ENCODE measurements at regions not wholly inside any gene's neighbourhood (a gene's known extent, or its start where the extent isn't known, plus 50 kb on each side); places are given as distances from the start of the nearest gene placed in this dataset.
A peak's percentile ranks its signal among the peaks of the same experiment; 100 is the strongest.

DNA sequence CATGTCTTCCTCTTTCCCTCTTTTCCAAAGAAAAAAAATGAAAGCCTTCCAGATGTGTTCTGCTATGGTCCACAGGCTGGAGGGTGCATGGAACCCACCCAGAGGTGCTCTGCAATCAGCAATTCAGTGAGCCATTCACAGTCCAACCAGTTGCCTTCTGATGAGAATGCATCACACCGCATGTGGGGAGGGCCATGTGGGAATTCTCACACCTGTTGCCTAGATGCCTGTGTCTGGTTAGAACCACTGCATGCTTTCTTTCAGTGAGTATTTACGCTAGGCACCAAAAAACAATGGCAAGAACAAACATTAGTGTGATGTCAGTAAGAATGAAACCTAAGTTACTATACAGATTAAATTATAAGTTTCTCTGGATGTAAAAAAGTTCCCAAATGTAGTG, 311.6 kb upstream of the CDYL start:
- H3K9ac ChIP-seq (ENCODE audit: extremely low read depth, low read length, poor library complexity, severe bottlenecking) = no peak overlapping the region
- no peak overlapping the region for H3K27ac Mint-ChIP-seq
- H3K36me3 Mint-ChIP-seq (ENCODE audit: low read depth) = no peaks in the 10 kb centered on the region
- WGBS, 2 experiments (ENCODE audit: insufficient coverage in 1 of 2, insufficient read length in 1 of 2) = 96 to 100% methylated on average over 1 to 2 of the region's 2 CpGs
- H3K27me3 Mint-ChIP-seq (ENCODE audit: insufficient read depth) = peaks cover 4% of the 10 kb centered on the region
- H3K9me3 Mint-ChIP-seq = no peaks in the 10 kb centered on the region
- no peaks in the 10 kb centered on the region for H3K27me3 ChIP-seq (ENCODE audit: control insufficient read depth, insufficient read depth, low read length, poor library complexity, severe bottlenecking)
- DNase-seq = no peak
- H3K4me1 Mint-ChIP-seq = no peaks in the 10 kb centered on the region
- TF ChIP-seq, protein P1, sequence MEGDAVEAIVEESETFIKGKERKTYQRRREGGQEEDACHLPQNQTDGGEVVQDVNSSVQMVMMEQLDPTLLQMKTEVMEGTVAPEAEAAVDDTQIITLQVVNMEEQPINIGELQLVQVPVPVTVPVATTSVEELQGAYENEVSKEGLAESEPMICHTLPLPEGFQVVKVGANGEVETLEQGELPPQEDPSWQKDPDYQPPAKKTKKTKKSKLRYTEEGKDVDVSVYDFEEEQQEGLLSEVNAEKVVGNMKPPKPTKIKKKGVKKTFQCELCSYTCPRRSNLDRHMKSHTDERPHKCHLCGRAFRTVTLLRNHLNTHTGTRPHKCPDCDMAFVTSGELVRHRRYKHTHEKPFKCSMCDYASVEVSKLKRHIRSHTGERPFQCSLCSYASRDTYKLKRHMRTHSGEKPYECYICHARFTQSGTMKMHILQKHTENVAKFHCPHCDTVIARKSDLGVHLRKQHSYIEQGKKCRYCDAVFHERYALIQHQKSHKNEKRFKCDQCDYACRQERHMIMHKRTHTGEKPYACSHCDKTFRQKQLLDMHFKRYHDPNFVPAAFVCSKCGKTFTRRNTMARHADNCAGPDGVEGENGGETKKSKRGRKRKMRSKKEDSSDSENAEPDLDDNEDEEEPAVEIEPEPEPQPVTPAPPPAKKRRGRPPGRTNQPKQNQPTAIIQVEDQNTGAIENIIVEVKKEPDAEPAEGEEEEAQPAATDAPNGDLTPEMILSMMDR (conservative IDR thresholded peaks at IDR 0.05) = no peak
- no peaks in the 10 kb centered on the region for H3K36me3 ChIP-seq (ENCODE audit: control insufficient read depth, insufficient read depth, low read length)
- no peaks in the 10 kb centered on the region for H3K4me1 ChIP-seq (ENCODE audit: control insufficient read depth, insufficient read depth, low read length)
- H3K9me3 ChIP-seq (ENCODE audit: control insufficient read depth, low read length) = no peaks in the 10 kb centered on the region
- no peak overlapping the region for H3K27ac ChIP-seq (ENCODE audit: low read depth, low read length)
- no peak overlapping the region for H3K4me3 Mint-ChIP-seq
- H3K4me3 ChIP-seq (ENCODE audit: low read length) = no peak overlapping the region

DNA sequence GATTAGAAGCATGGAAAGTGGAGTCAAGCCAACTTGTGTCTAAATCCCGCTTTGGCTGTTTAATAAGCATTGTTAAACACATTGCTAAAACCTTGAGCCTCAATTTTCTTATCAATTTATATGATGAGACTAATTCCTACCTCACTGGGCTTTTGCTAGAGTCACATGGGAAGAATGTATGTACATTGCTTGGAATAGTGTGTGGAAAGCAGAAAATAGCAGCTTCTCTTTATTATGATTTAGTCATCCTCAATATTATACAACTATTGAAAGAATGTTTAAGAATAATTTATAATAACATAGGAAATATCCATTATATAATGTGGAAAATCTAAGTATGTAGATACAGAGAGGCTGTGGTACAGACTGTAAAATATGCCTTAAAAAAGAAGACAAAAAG, 313.0 kb upstream of the CDYL start:
- no peaks in the 10 kb centered on the region for H3K9me3 Mint-ChIP-seq
- TF ChIP-seq, protein P1 (conservative IDR thresholded peaks at IDR 0.05) = no peak
- no peak overlapping the region for H3K4me3 Mint-ChIP-seq
- Histone ChIP-seq H3K9ac (ENCODE audit: extremely low read depth, low read length, poor library complexity, severe bottlenecking) (no peak overlapping the region), H3K4me3 (ENCODE audit: low read length) (no peak overlapping the region), H3K27ac (ENCODE audit: low read depth, low read length) (no peak overlapping the region), H3K9me3 (ENCODE audit: control insufficient read depth, low read length) (no peaks in the 10 kb centered on the region), H3K27me3 (ENCODE audit: control insufficient read depth, insufficient read depth, low read length, poor library complexity, severe bottlenecking) (no peaks in the 10 kb centered on the region), H3K4me1 (ENCODE audit: control insufficient read depth, insufficient read depth, low read length) (no peaks in the 10 kb centered on the region), H3K36me3 (ENCODE audit: control insufficient read depth, insufficient read depth, low read length) (no peaks in the 10 kb centered on the region)
- peaks cover 4% of the 10 kb centered on the region for H3K27me3 Mint-ChIP-seq (ENCODE audit: insufficient read depth)
- no peaks in the 10 kb centered on the region for H3K36me3 Mint-ChIP-seq (ENCODE audit: low read depth)
- no peak for DNase-seq
- H3K4me1 Mint-ChIP-seq = no peaks in the 10 kb centered on the region
- 82 to 100% methylated on average over 1 of the region's 1 CpG for WGBS, 2 experiments (ENCODE audit: insufficient coverage in 1 of 2, insufficient read length in 1 of 2)
- H3K27ac Mint-ChIP-seq = no peak overlapping the region

DNA sequence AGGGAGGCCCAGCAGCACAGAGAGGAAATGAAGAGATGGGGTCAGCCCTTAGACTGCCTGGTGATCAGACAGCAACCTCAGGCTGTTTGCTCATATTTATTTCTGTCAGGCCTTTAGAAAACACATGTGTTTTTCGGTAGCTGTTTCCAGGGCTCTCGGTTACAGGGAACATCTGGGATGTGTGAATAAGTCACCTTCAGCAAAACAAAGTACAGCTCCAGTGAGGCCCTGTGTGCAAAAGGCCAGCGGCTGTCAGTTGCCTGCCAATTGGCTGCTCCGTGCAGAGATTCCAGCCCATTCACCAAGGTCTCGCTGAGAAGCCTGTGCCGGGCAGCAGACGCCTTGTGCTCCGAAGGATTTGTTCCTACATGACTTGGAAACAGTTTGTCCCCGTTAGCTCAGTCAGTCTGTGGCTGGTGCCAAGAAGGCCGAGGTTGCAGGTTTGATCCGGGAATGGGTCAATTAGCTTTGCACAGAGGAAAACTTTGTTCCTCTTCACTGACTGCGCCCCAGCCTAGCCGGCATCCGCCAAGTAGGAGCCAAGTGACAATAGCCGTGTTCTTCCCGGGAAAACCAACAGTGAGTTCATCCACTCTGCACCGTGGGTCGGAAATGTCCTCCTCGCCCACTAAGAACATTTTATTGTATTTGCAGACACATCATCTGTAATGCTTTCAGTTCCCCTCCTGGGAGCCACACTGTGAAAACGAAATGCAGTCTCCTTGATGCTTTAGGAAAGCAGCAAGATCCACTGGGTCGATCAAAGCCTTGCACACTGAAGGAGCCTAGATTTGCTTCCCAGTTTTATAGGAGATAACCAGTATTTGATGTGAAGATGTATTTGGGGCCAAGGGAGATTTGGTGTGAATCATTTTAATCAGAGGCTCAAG, 315.4 kb upstream of the CDYL start:
- DNase-seq = peak; percentile 52
- Mint-ChIP-seq H3K4me1 (no peaks in the 10 kb centered on the region), H3K27ac (no peak overlapping the region), H3K9me3 (no peaks in the 10 kb centered on the region), H3K27me3 (ENCODE audit: insufficient read depth) (no peaks in the 10 kb centered on the region), H3K4me3 (no peak overlapping the region), H3K36me3 (ENCODE audit: low read depth) (no peaks in the 10 kb centered on the region)
- Histone ChIP-seq H3K36me3 (ENCODE audit: control insufficient read depth, insufficient read depth, low read length) (no peaks in the 10 kb centered on the region), H3K9me3 (ENCODE audit: control insufficient read depth, low read length) (no peaks in the 10 kb centered on the region), H3K27ac (ENCODE audit: low read depth, low read length) (no peak overlapping the region), H3K4me3 (ENCODE audit: low read length) (no peak overlapping the region), H3K27me3 (ENCODE audit: control insufficient read depth, insufficient read depth, low read length, poor library complexity, severe bottlenecking) (no peaks in the 10 kb centered on the region), H3K4me1 (ENCODE audit: control insufficient read depth, insufficient read depth, low read length) (no peaks in the 10 kb centered on the region), H3K9ac (ENCODE audit: extremely low read depth, low read length, poor library complexity, severe bottlenecking) (no peak overlapping the region)
- 82 to 86% methylated on average over 16 to 21 of the region's 21 CpGs for WGBS, 2 experiments (ENCODE audit: insufficient coverage in 1 of 2, insufficient read length in 1 of 2)
- TF ChIP-seq, protein P1 (conservative IDR thresholded peaks at IDR 0.05) = no peak

Data from endodermal cell (in vitro differentiated cells).